HepG2 (cell line): ENCODE measurements at regions not wholly inside any gene's neighbourhood (a gene's known extent, or its start where the extent isn't known, plus 50 kb on each side); places are given as distances from the start of the nearest gene placed in this dataset.

ENCODE experiments used
- ELF3 ChIP-seq: IDR thresholded peaks from 2 replicates; pipeline ENCODE4 v1.6.1; 2016; ENCODE audit warnings: missing genetic modification reagents, missing compliant biosample characterization
- FOXK1 ChIP-seq: sonication (generic); formaldehyde crosslinking; IDR thresholded peaks from 2 replicates; pipeline ENCODE4 v1.4.0; 2020; ENCODE audit warnings: low read depth, missing genetic modification reagents, borderline replicate concordance
- GPN1 ChIP-seq: sonication (generic); formaldehyde crosslinking; IDR thresholded peaks from 2 replicates; pipeline ENCODE4 v1.5.1; 2020; ENCODE audit warnings: missing genetic modification reagents, borderline replicate concordance
- MIER3 ChIP-seq: IDR thresholded peaks from 2 replicates; pipeline ENCODE4 v1.6.1; 2016; ENCODE audit warnings: missing compliant biosample characterization, borderline replicate concordance
- PPARG ChIP-seq: conservative IDR thresholded peaks from 2 replicates; pipeline ENCODE4 v1.6.1; 2016; ENCODE audit warnings: missing biosample characterization, missing genetic modification reagents
- TARDBP ChIP-seq: sonication (generic); formaldehyde crosslinking; IDR thresholded peaks from 2 replicates; pipeline ENCODE4 v1.8.0; 2022; ENCODE audit warnings: mild to moderate bottlenecking, missing genetic modification reagents
- XRCC5 ChIP-seq: fragments of 200-400 bp; formaldehyde crosslinking; optimal IDR thresholded peaks from 2 replicates; pipeline ENCODE3; 2017; ENCODE audit warnings: mild to moderate bottlenecking, low read length
- ZNF12 ChIP-seq: sonication (generic); formaldehyde crosslinking; IDR thresholded peaks from 2 replicates; pipeline ENCODE4 v1.5.0; 2020; ENCODE audit warnings: missing genetic modification reagents
- ZNF335 ChIP-seq: sonication (generic); formaldehyde crosslinking; IDR thresholded peaks from 2 replicates; pipeline ENCODE4 v1.4.0; 2020; ENCODE audit warnings: missing genetic modification reagents
- ZNF432 ChIP-seq: sonication (generic); formaldehyde crosslinking; IDR thresholded peaks from 2 replicates; pipeline ENCODE4 v1.5.0; 2020; ENCODE audit warnings: missing genetic modification reagents, mild to moderate bottlenecking, borderline replicate concordance
- ZNF577 ChIP-seq: sonication (generic); formaldehyde crosslinking; IDR thresholded peaks from 2 replicates; pipeline ENCODE4 v1.4.0; 2020; ENCODE audit warnings: mild to moderate bottlenecking, low read depth, missing genetic modification reagents, borderline replicate concordance
- TF ChIP-seq, protein P1 (sequence below): IDR thresholded peaks from 2 replicates; pipeline ENCODE4 v1.6.1; 2016; ENCODE audit warnings: low read depth
- TF ChIP-seq, protein P2 (sequence below): sonication (generic); formaldehyde crosslinking; IDR thresholded peaks from 2 replicates; pipeline ENCODE4 v1.4.0; 2020; ENCODE audit warnings: missing genetic modification reagents, borderline replicate concordance
- TF ChIP-seq, protein P3 (sequence below): sonication (generic); formaldehyde crosslinking; IDR thresholded peaks from 2 replicates; pipeline ENCODE4 v1.5.0; 2020; ENCODE audit warnings: missing genetic modification reagents, mild to moderate bottlenecking, borderline replicate concordance
- TF ChIP-seq, protein P4 (sequence below): sonication (generic); formaldehyde crosslinking; IDR thresholded peaks from 2 replicates; pipeline ENCODE4 v1.8.1; 2022; ENCODE audit warnings: mild to moderate bottlenecking, missing genetic modification reagents
- TF ChIP-seq, protein P5 (sequence below): sonication (generic); formaldehyde crosslinking; conservative IDR thresholded peaks from 2 replicates; pipeline ENCODE4 v1.8.0; 2022; ENCODE audit warnings: missing genetic modification reagents
- TF ChIP-seq, protein P6 (sequence below): sonication (generic); formaldehyde crosslinking; IDR thresholded peaks from 2 replicates; pipeline ENCODE4 v1.8.0; 2022; ENCODE audit warnings: missing genetic modification reagents, mild to moderate bottlenecking, inconsistent platforms, borderline replicate concordance

DNA sequence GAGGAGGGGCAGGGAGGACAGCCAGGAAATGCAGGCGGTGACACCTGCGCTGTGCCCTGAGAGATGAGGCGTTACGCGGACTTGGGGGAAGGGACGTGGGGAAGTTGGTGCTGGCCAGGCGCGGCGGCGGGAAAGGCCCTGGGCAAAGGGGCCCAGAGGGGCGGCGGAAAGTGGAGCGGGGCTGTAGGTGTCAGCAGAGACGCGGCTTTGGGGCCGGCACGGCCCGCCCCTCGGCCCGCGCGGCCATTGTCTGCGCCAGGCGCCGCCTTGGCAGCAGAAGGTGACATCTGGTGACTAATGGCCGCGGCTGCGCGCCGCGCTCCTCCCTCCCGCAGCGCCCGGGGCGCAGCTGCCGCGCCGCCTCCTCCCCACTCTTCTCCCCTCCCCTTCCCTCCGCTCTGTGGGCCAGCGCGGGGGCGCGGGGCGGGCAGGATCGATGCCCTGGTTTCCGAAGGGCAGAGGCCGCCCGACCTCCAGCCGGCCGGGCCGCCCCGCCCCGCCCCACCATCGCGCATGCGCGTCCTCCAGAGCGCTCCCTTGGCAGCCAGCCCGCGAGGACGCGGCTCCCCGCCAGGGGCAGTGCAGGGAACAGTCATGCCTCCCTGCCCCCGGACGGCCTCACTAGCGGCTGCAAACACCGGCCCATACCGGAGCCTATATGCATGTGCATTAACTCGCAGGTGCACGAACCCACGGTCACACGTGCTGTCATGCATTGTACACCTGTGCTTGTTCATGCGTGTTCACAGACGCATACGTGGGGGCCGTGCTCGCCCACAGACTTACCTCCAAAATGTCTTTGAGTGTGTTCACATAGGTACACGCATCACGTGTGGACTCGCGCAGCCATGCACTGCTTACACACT is 269.6 kb downstream of the RPS24 start (continued):
- TF ChIP-seq, protein P1, sequence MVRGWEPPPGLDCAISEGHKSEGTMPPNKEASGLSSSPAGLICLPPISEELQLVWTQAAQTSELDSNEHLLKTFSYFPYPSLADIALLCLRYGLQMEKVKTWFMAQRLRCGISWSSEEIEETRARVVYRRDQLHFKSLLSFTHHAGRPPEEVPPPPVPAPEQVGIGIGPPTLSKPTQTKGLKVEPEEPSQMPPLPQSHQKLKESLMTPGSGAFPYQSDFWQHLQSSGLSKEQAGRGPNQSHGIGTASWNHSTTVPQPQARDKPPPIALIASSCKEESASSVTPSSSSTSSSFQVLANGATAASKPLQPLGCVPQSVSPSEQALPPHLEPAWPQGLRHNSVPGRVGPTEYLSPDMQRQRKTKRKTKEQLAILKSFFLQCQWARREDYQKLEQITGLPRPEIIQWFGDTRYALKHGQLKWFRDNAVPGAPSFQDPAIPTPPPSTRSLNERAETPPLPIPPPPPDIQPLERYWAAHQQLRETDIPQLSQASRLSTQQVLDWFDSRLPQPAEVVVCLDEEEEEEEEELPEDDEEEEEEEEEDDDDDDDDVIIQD (CRISPR knock-in tag) = peak; percentile 100
- TF ChIP-seq, protein P2, sequence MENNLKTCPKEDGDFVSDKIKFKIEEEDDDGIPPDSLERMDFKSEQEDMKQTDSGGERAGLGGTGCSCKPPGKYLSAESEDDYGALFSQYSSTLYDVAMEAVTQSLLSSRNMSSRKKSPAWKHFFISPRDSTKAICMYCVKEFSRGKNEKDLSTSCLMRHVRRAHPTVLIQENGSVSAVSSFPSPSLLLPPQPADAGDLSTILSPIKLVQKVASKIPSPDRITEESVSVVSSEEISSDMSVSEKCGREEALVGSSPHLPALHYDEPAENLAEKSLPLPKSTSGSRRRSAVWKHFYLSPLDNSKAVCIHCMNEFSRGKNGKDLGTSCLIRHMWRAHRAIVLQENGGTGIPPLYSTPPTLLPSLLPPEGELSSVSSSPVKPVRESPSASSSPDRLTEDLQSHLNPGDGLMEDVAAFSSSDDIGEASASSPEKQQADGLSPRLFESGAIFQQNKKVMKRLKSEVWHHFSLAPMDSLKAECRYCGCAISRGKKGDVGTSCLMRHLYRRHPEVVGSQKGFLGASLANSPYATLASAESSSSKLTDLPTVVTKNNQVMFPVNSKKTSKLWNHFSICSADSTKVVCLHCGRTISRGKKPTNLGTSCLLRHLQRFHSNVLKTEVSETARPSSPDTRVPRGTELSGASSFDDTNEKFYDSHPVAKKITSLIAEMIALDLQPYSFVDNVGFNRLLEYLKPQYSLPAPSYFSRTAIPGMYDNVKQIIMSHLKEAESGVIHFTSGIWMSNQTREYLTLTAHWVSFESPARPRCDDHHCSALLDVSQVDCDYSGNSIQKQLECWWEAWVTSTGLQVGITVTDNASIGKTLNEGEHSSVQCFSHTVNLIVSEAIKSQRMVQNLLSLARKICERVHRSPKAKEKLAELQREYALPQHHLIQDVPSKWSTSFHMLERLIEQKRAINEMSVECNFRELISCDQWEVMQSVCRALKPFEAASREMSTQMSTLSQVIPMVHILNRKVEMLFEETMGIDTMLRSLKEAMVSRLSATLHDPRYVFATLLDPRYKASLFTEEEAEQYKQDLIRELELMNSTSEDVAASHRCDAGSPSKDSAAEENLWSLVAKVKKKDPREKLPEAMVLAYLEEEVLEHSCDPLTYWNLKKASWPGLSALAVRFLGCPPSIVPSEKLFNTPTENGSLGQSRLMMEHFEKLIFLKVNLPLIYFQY (CRISPR knock-in tag) = peak; percentile 73; the same call in 1 of the 2 replicates
- peak; percentile 67; the same call in 1 of the 2 replicates for TF ChIP-seq ELF3 (CRISPR knock-in tag)
- TF ChIP-seq, protein P3, sequence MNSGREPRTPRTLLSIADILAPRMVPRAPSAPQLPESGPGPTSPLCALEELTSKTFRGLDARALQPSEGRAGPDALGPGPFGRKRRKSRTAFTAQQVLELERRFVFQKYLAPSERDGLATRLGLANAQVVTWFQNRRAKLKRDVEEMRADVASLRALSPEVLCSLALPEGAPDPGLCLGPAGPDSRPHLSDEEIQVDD (CRISPR knock-in tag) = no peak; the same call in 1 of the 2 replicates
- no peak for TF ChIP-seq GPN1 (CRISPR knock-in tag)
- TF ChIP-seq, protein P4, sequence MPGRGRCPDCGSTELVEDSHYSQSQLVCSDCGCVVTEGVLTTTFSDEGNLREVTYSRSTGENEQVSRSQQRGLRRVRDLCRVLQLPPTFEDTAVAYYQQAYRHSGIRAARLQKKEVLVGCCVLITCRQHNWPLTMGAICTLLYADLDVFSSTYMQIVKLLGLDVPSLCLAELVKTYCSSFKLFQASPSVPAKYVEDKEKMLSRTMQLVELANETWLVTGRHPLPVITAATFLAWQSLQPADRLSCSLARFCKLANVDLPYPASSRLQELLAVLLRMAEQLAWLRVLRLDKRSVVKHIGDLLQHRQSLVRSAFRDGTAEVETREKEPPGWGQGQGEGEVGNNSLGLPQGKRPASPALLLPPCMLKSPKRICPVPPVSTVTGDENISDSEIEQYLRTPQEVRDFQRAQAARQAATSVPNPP (CRISPR knock-in tag) = peak; percentile 52; the same call in 1 of the 2 replicates
- TF ChIP-seq, protein P5, sequence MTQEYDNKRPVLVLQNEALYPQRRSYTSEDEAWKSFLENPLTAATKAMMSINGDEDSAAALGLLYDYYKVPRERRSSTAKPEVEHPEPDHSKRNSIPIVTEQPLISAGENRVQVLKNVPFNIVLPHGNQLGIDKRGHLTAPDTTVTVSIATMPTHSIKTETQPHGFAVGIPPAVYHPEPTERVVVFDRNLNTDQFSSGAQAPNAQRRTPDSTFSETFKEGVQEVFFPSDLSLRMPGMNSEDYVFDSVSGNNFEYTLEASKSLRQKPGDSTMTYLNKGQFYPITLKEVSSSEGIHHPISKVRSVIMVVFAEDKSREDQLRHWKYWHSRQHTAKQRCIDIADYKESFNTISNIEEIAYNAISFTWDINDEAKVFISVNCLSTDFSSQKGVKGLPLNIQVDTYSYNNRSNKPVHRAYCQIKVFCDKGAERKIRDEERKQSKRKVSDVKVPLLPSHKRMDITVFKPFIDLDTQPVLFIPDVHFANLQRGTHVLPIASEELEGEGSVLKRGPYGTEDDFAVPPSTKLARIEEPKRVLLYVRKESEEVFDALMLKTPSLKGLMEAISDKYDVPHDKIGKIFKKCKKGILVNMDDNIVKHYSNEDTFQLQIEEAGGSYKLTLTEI = no peak
- peak; percentile 92 for TF ChIP-seq TARDBP (CRISPR knock-in tag)
- TF ChIP-seq, protein P6, sequence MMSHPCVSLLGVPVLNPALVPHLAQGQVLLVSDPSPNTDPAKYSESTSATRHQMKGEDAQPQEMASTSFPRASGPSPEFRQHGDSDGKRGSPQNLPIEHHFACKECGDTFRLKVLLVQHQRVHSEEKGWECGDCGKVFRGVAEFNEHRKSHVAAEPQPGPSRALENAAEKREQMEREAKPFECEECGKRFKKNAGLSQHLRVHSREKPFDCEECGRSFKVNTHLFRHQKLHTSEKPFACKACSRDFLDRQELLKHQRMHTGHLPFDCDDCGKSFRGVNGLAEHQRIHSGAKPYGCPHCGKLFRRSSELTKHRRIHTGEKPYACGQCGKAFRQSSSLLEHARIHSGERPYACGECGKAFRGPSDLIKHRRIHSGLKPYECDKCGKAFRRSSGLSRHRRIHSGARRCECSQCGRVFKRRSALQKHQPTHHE (CRISPR knock-in tag) = no peak
- peak; percentile 39; the same call in 1 of the 2 replicates for TF ChIP-seq ZNF12 (CRISPR knock-in tag)
- TF ChIP-seq MIER3 (CRISPR knock-in tag) = peak; percentile 24; the same call in 1 of the 2 replicates
- no peak for TF ChIP-seq ZNF577 (CRISPR knock-in tag)
- peak; percentile 93 for TF ChIP-seq XRCC5
- TF ChIP-seq ZNF335 (CRISPR knock-in tag) = no peak
- TF ChIP-seq PPARG = peak; percentile 52; the same call in 1 of the 2 replicates
- TF ChIP-seq ZNF432 = no peak
- TF ChIP-seq FOXK1 = no peak
